ENCODE measurements at regions not wholly inside any gene's neighbourhood (a gene's known extent, or its start where the extent isn't known, plus 50 kb on each side); places are given as distances from the start of the nearest gene placed in this dataset.

GRCh38 chr5:155934964-155935363 is 392.0 kb upstream of the SGCD start:
- TF ChIP-seq FOXP2 (optimal IDR thresholded peaks at IDR 0.05; ENCODE audit: borderline replicate concordance, extremely low read depth, extremely low read length, insufficient read depth) (no peak), REST (IDR thresholded peaks at IDR 0.05; ENCODE audit: insufficient read depth in 1 of 2, low read depth in 2 of 2, low read length in 2 of 2) (no peak), POLR2AphosphoS5 (IDR thresholded peaks at IDR 0.05; ENCODE audit: low read depth, low read length) (no peak), TAF1 (IDR thresholded peaks at IDR 0.05; ENCODE audit: borderline replicate concordance, insufficient read depth, low read length) (no peak), SIN3A (IDR thresholded peaks at IDR 0.05; ENCODE audit: borderline replicate concordance, insufficient read depth, low read length) (no peak)

- no peak for TF ChIP-seq POLR2AphosphoS5 (IDR thresholded peaks at IDR 0.05; ENCODE audit: low read depth, low read length)
- no peak for TF ChIP-seq TAF1 (IDR thresholded peaks at IDR 0.05; ENCODE audit: borderline replicate concordance, insufficient read depth, low read length)
- TF ChIP-seq FOXP2 (optimal IDR thresholded peaks at IDR 0.05; ENCODE audit: borderline replicate concordance, extremely low read depth, extremely low read length, insufficient read depth) = no peak
- TF ChIP-seq REST (IDR thresholded peaks at IDR 0.05; ENCODE audit: insufficient read depth in 1 of 2, low read depth in 2 of 2, low read length in 2 of 2) = no peak
- no peak for TF ChIP-seq SIN3A (IDR thresholded peaks at IDR 0.05; ENCODE audit: borderline replicate concordance, insufficient read depth, low read length)
Measured at GRCh38 chr5:155935723-155936122, 391.2 kb upstream of the SGCD start.

GRCh38 chr5:155936520-155937406 is 390.2 kb upstream of the SGCD start:
- TF ChIP-seq SIN3A (IDR thresholded peaks at IDR 0.05; ENCODE audit: borderline replicate concordance, insufficient read depth, low read length) (no peak), TAF1 (IDR thresholded peaks at IDR 0.05; ENCODE audit: borderline replicate concordance, insufficient read depth, low read length) (no peak), POLR2AphosphoS5 (IDR thresholded peaks at IDR 0.05; ENCODE audit: low read depth, low read length) (no peak), FOXP2 (optimal IDR thresholded peaks at IDR 0.05; ENCODE audit: borderline replicate concordance, extremely low read depth, extremely low read length, insufficient read depth) (no peak)

GRCh38 chr5:155938051-155938450 is 388.9 kb upstream of the SGCD start:
- no peak for TF ChIP-seq POLR2AphosphoS5 (IDR thresholded peaks at IDR 0.05; ENCODE audit: low read depth, low read length)
- TF ChIP-seq SIN3A (IDR thresholded peaks at IDR 0.05; ENCODE audit: borderline replicate concordance, insufficient read depth, low read length) = no peak
- TF ChIP-seq TAF1 (IDR thresholded peaks at IDR 0.05; ENCODE audit: borderline replicate concordance, insufficient read depth, low read length) = no peak
- no peak for TF ChIP-seq FOXP2 (optimal IDR thresholded peaks at IDR 0.05; ENCODE audit: borderline replicate concordance, extremely low read depth, extremely low read length, insufficient read depth)
- no peak for TF ChIP-seq REST (IDR thresholded peaks at IDR 0.05; ENCODE audit: insufficient read depth in 1 of 2, low read depth in 2 of 2, low read length in 2 of 2)

- TF ChIP-seq POLR2AphosphoS5 (IDR thresholded peaks at IDR 0.05; ENCODE audit: low read depth, low read length) (no peak), REST (IDR thresholded peaks at IDR 0.05; ENCODE audit: insufficient read depth in 1 of 2, low read depth in 2 of 2, low read length in 2 of 2) (no peak), FOXP2 (optimal IDR thresholded peaks at IDR 0.05; ENCODE audit: borderline replicate concordance, extremely low read depth, extremely low read length, insufficient read depth) (no peak), TAF1 (IDR thresholded peaks at IDR 0.05; ENCODE audit: borderline replicate concordance, insufficient read depth, low read length) (no peak), SIN3A (IDR thresholded peaks at IDR 0.05; ENCODE audit: borderline replicate concordance, insufficient read depth, low read length) (no peak)
Measured at GRCh38 chr5:155941340-155941739, 385.6 kb upstream of the SGCD start.
